Fibroblast of mammary gland (primary cell): ENCODE measurements at regions not wholly inside any gene's neighbourhood (a gene's known extent, or its start where the extent isn't known, plus 50 kb on each side); places are given as distances from the start of the nearest gene placed in this dataset.

Experiments
- DNase-seq: peaks from one replicate; pipeline ENCODE4 v3.0.0-alpha.2; 2010; ENCODE audit warnings: low read depth
- H3K4me3 ChIP-seq: 2 replicates; pipeline ENCODE4 v1.5.1; 2011; ENCODE audit warnings: low read depth, mild to moderate bottlenecking, low read length, moderate library complexity; ENCODE audit not compliant: control insufficient read depth
- CTCF ChIP-seq: conservative IDR thresholded peaks from 2 replicates; pipeline ENCODE4 v1.5.1; 2011; ENCODE audit warnings: low read depth, low read length, inconsistent platforms; ENCODE audit not compliant: control insufficient read depth, insufficient read depth

GRCh38 chr16:79653373-79653891 lies 52.9 kb upstream of the MAF start:
- no peak for TF ChIP-seq CTCF
- DNase-seq, result no peak
- no peak overlapping the region for H3K4me3 ChIP-seq

GRCh38 chr16:79651363-79651762 lies 50.8 kb upstream of the MAF start:
- peak; percentile 71 for DNase-seq
- H3K4me3 ChIP-seq, result no peak overlapping the region
- no peak for TF ChIP-seq CTCF
